Esophagus muscularis mucosa (tissue), 4 donors: ENCODE measurements at regions not wholly inside any gene's neighbourhood (a gene's known extent, or its start where the extent isn't known, plus 50 kb on each side); places are given as distances from the start of the nearest gene placed in this dataset.

Experiments
- CTCF ChIP-seq, 3 experiments: fragments of 200-600 bp in 2 of 3; fragments of 450-650 bp in 1 of 3; sonication (generic) in 2 of 3; IDR thresholded peaks; one replicate each; pipeline ENCODE4 v1.5.1; 2017 to 2019; ENCODE audit warnings: antibody characterized with exemption in 3 of 3, mild to moderate bottlenecking in 2 of 3, moderate library complexity in 1 of 3
- EP300 ChIP-seq: sonication (generic); formaldehyde crosslinking; IDR thresholded peaks from one replicate; pipeline ENCODE4 v1.6.1; 2017; ENCODE audit warnings: antibody characterized with exemption
- POLR2AphosphoS5 ChIP-seq, 2 donors: sonication (generic); formaldehyde crosslinking; IDR thresholded peaks; one replicate each; pipeline ENCODE4 v1.6.1; 2017; ENCODE audit warnings: antibody characterized with exemption in 2 of 2

GRCh38 chr22:27628341-27628740 is 173.2 kb downstream of the MN1 start:
- no peak for TF ChIP-seq CTCF (IDR thresholded peaks at IDR 0.05)
- no peak for TF ChIP-seq POLR2AphosphoS5 (IDR thresholded peaks at IDR 0.05)
- TF ChIP-seq EP300: no peak
